ENCODE measurements at regions not wholly inside any gene's neighbourhood (a gene's known extent, or its start where the extent isn't known, plus 50 kb on each side); places are given as distances from the start of the nearest gene placed in this dataset.

- TF ChIP-seq GFI1 (CRISPR knock-in tag; IDR thresholded peaks at IDR 0.05; ENCODE audit: borderline replicate concordance) (no peak), ZNF496 (CRISPR knock-in tag; IDR thresholded peaks at IDR 0.05; ENCODE audit: insufficient replicate concordance) (no peak), ZNF343 (CRISPR knock-in tag; IDR thresholded peaks at IDR 0.05) (no peak), ZNF564 (CRISPR knock-in tag; IDR thresholded peaks at IDR 0.05) (no peak), ELF4 (CRISPR knock-in tag; IDR thresholded peaks at IDR 0.05; ENCODE audit: borderline replicate concordance) (no peak), BRD4 (CRISPR knock-in tag; IDR thresholded peaks at IDR 0.05) (no peak)
- TF ChIP-seq, protein P1, sequence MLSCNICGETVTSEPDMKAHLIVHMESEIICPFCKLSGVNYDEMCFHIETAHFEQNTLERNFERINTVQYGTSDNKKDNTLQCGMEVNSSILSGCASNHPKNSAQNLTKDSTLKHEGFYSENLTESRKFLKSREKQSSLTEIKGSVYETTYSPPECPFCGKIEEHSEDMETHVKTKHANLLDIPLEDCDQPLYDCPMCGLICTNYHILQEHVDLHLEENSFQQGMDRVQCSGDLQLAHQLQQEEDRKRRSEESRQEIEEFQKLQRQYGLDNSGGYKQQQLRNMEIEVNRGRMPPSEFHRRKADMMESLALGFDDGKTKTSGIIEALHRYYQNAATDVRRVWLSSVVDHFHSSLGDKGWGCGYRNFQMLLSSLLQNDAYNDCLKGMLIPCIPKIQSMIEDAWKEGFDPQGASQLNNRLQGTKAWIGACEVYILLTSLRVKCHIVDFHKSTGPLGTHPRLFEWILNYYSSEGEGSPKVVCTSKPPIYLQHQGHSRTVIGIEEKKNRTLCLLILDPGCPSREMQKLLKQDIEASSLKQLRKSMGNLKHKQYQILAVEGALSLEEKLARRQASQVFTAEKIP (CRISPR knock-in tag; IDR thresholded peaks at IDR 0.05; ENCODE audit: borderline replicate concordance), result no peak
Measured at GRCh38 chr2:220590476-220590875, 963.0 kb downstream of the SLC4A3 start (continued).

GRCh38 chr2:220593526-220593925 lies 966.1 kb downstream of the SLC4A3 start:
- H3K9me3 ChIP-seq (ENCODE audit: low read length), result peaks cover 41% of the 10 kb centered on the region
- DNase-seq (ENCODE audit: low spot score), result no peak
- no peaks in the 10 kb centered on the region for H4K20me1 ChIP-seq (ENCODE audit: insufficient read depth, low read length)
- H3K36me3 ChIP-seq (replicated peaks in 1 of 2; ENCODE audit: control insufficient read depth in 1 of 2, insufficient read depth in 2 of 2, low read length in 2 of 2), result no peaks in the 10 kb centered on the region
- H3K79me2 ChIP-seq (ENCODE audit: insufficient read depth, low read length), result no peaks in the 10 kb centered on the region
- H3K27ac ChIP-seq (ENCODE audit: extremely low read length, insufficient read depth, low read length), result no peak overlapping the region
- 1% methylated on average over 1 of the region's 1 CpG for WGBS (ENCODE audit: low lambda C conversion rate)
- ATAC-seq, result no peak
- H3K9ac ChIP-seq (ENCODE audit: insufficient read depth, low read depth, low read length), result no peak overlapping the region
- in situ Hi-C loops (cut with HindIII; ENCODE audit: extremely low pct_ligation_motif_present, low pct_unique_long_range_greater_than_20kb), result no loop called here
- no TSS peak for BruUV-seq (replicated peaks)
- ChIA-PET CTCF (ENCODE audit: low intra/inter-chr PET ratio, low total read pairs) (no interaction called here), POLR2A (no interaction called here)
- no peaks in the 10 kb centered on the region for H3K4me1 ChIP-seq (ENCODE audit: insufficient read depth, low read length)
- no peak overlapping the region for H3K4me3 ChIP-seq (replicated peaks in 1 of 3; ENCODE audit: insufficient read depth in 1 of 3, low read depth in 2 of 3, low read length in 3 of 3)
- no peak for FAIRE-seq
- H3K27me3 ChIP-seq (ENCODE audit: control insufficient read depth in 1 of 2, insufficient read depth in 2 of 2, low read length in 2 of 2), result no peaks in the 10 kb centered on the region
- no peak overlapping the region for H2AFZ ChIP-seq (ENCODE audit: low read length)
- H3K4me2 ChIP-seq (ENCODE audit: low read depth, low read length), result no peak overlapping the region
- intact Hi-C loops (cut with micrococcal nuclease; ENCODE audit: unreplicated experiment), result no loop called here
- TF ChIP-seq ESRRA (CRISPR knock-in tag; IDR thresholded peaks at IDR 0.05; ENCODE audit: low read depth), result no peak
- no peak for TF ChIP-seq ZNF224 (CRISPR knock-in tag; IDR thresholded peaks at IDR 0.05)
- TF ChIP-seq, protein P2, sequence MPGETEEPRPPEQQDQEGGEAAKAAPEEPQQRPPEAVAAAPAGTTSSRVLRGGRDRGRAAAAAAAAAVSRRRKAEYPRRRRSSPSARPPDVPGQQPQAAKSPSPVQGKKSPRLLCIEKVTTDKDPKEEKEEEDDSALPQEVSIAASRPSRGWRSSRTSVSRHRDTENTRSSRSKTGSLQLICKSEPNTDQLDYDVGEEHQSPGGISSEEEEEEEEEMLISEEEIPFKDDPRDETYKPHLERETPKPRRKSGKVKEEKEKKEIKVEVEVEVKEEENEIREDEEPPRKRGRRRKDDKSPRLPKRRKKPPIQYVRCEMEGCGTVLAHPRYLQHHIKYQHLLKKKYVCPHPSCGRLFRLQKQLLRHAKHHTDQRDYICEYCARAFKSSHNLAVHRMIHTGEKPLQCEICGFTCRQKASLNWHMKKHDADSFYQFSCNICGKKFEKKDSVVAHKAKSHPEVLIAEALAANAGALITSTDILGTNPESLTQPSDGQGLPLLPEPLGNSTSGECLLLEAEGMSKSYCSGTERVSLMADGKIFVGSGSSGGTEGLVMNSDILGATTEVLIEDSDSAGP (CRISPR knock-in tag; IDR thresholded peaks at IDR 0.05; ENCODE audit: borderline replicate concordance), result no peak
- TF ChIP-seq, protein P3, sequence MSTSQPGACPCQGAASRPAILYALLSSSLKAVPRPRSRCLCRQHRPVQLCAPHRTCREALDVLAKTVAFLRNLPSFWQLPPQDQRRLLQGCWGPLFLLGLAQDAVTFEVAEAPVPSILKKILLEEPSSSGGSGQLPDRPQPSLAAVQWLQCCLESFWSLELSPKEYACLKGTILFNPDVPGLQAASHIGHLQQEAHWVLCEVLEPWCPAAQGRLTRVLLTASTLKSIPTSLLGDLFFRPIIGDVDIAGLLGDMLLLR (CRISPR knock-in tag; IDR thresholded peaks at IDR 0.05), result no peak
- TF ChIP-seq ZNF703 (CRISPR knock-in tag; IDR thresholded peaks at IDR 0.05; ENCODE audit: borderline replicate concordance), result no peak
- no peak for TF ChIP-seq FOXP4 (CRISPR knock-in tag; IDR thresholded peaks at IDR 0.05)
- no peak for TF ChIP-seq NAIF1 (CRISPR knock-in tag; IDR thresholded peaks at IDR 0.05; ENCODE audit: borderline replicate concordance)
- TF ChIP-seq ZNF747 (CRISPR knock-in tag; IDR thresholded peaks at IDR 0.05; ENCODE audit: borderline replicate concordance), result no peak
- no peak for TF ChIP-seq SRY (CRISPR knock-in tag; IDR thresholded peaks at IDR 0.05)
- no peak for TF ChIP-seq IRF2 (CRISPR knock-in tag; IDR thresholded peaks at IDR 0.05)
